A673 (cell line): ENCODE measurements at regions not wholly inside any gene's neighbourhood (a gene's known extent, or its start where the extent isn't known, plus 50 kb on each side); places are given as distances from the start of the nearest gene placed in this dataset.

Experiments used
- BruUV-seq: library from RNA; stranded (reverse); fragments of 400-500 nt; replicated peaks from 2 replicates; lab custom pipeline; 2021; lab: Mats Ljungman, UMichigan
- CTCF ChIA-PET: fragments of 300-600 bp; sonication (Branson Sonifier 250); formaldehyde crosslinking; loops from one replicate; lab custom pipeline; 2022; ENCODE audit warnings: antibody characterized with exemption; lab: Charles Lee
- POLR2A ChIA-PET: fragments of 300-600 bp; sonication (Branson Sonifier 250); formaldehyde crosslinking; loops from one replicate; lab custom pipeline; 2022; ENCODE audit warnings: antibody characterized with exemption; ENCODE audit not compliant: low non-redundant PET; lab: Charles Lee
- DNase-seq: peaks from one replicate; pipeline ENCODE4 v3.0.0-alpha.2; 2015; ENCODE audit warnings: low spot score
- H3K27ac ChIP-seq: fragments of 200-600 bp; sonication (generic); 2 replicates; pipeline ENCODE4 v1.5.1; 2016; ENCODE audit warnings: mixed run types, low read depth, mild to moderate bottlenecking, mixed read lengths, antibody characterized with exemption, low read length; ENCODE audit not compliant: poor library complexity, severe bottlenecking
- H3K27me3 ChIP-seq: fragments of 200-600 bp; sonication (generic); replicated peaks from 2 replicates; pipeline ENCODE4 v1.6.1; 2017; ENCODE audit warnings: mixed run types, low read depth, mild to moderate bottlenecking, mixed read lengths, antibody characterized with exemption, low read length; ENCODE audit not compliant: insufficient read depth, poor library complexity
- H3K36me3 ChIP-seq: fragments of 200-600 bp; sonication (generic); 2 replicates; pipeline ENCODE4 v1.6.1; 2016; ENCODE audit warnings: mixed run types, mild to moderate bottlenecking, mixed read lengths, antibody characterized with exemption, low read length; ENCODE audit not compliant: insufficient read depth, poor library complexity, severe bottlenecking
- H3K4me1 ChIP-seq: fragments of 200-600 bp; sonication (generic); 2 replicates; pipeline ENCODE4 v1.6.1; 2017; ENCODE audit warnings: mixed run types, mild to moderate bottlenecking, mixed read lengths, antibody characterized with exemption, low read length; ENCODE audit not compliant: insufficient read depth, poor library complexity, severe bottlenecking
- H3K4me3 ChIP-seq: fragments of 200-600 bp; sonication (generic); 2 replicates; pipeline ENCODE4 v1.5.1; 2016; ENCODE audit warnings: low read depth, mixed run types, mild to moderate bottlenecking, mixed read lengths, low read length; ENCODE audit not compliant: poor library complexity, severe bottlenecking
- H3K9me3 ChIP-seq: fragments of 200-600 bp; sonication (generic); 2 replicates; pipeline ENCODE4 v1.6.1; 2016; ENCODE audit warnings: mixed run types, low read depth, mild to moderate bottlenecking, mixed read lengths, antibody characterized with exemption, low read length; ENCODE audit not compliant: poor library complexity, severe bottlenecking
- CTCF ChIP-seq: fragments of 300-800, 200-600 bp; sonication (generic); conservative IDR thresholded peaks from 2 replicates; pipeline ENCODE4 v1.5.1; 2017; ENCODE audit warnings: low read depth, mild to moderate bottlenecking, antibody characterized with exemption, low read length, moderate library complexity, mixed read lengths
- EZH2 ChIP-seq: fragments of 200-600 bp; sonication (generic); IDR thresholded peaks from 2 replicates; pipeline ENCODE4 v1.6.1; 2017; ENCODE audit warnings: borderline replicate concordance, low read depth, mild to moderate bottlenecking, mixed read lengths, antibody characterized with exemption, low read length; ENCODE audit not compliant: poor library complexity, severe bottlenecking
- intact Hi-C: fragments of 100-400 bp; cut with micrococcal nuclease; formaldehyde crosslinking; loops from one replicate; pipeline ENCODE4 v1.10.0; 2022; ENCODE audit not compliant: unreplicated experiment

DNA sequence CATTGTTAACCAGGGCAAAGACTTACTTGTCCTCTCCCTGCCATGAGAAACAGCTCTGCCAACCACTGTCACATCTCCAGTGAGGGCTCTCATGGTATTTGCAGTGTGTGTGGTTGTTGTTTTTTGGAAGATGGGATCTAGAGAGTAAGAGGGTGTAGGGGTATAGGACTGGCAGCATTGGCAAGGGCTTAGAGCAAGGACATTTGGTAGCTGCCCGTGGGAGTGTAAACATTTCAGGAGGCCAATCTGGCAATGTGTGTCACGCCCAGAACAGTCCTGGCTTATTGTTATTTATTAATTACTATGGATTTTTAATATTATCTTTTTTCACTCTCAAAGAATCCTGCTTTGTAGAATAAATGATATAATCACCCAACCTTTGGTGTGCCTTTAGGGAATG, 90.5 kb downstream of the TMEM17 start:
- CTCF ChIA-PET = no interaction called here
- BruUV-seq = no TSS peak

DNA sequence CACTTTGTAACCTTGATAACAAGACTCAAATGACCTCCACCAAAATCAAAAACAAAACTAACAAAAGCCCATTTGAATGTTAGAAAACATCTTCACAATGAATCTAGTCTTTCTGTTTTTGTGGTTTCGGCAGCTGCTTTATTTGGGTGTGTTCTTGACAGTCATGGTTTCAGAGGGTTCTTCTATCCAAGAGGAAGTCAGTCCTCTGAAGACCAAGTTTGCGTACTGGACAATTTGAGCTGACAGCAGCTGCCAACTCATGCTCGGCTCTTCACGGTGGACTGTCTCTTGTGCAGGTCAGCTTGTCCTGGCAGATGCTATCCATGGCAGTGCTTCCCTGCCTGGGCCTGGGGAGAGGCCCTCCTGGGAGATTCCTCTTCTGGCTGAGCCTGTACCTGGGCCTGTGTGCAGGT, 91.0 kb downstream of the TMEM17 start:
- Histone ChIP-seq H3K4me3 (no peak overlapping the region), H3K27me3 (no peaks in the 10 kb centered on the region), H3K4me1 (no peaks in the 10 kb centered on the region), H3K9me3 (no peaks in the 10 kb centered on the region), H3K27ac (no peak overlapping the region), H3K36me3 (no peaks in the 10 kb centered on the region)
- BruUV-seq = no TSS peak
- CTCF ChIA-PET = no interaction called here
- DNase-seq = no peak
- POLR2A ChIA-PET = no interaction called here
- TF ChIP-seq CTCF (no peak), EZH2 (no peak)
- intact Hi-C loops = loop anchor here (10.0 kb wide), 1 partner anchor 220 kb away; the partner anchor contains the start of gene B3GNT2

More for the DNA sequence above, 90.5 kb downstream of the TMEM17 start:
- no peak for TF ChIP-seq EZH2
- no peak for TF ChIP-seq CTCF
- intact Hi-C loops = loop anchor here (10.0 kb wide), 1 partner anchor 221 kb away; the partner anchor contains the start of gene B3GNT2
- Histone ChIP-seq H3K4me3 (no peak overlapping the region), H3K27ac (no peak overlapping the region), H3K9me3 (no peaks in the 10 kb centered on the region), H3K4me1 (no peaks in the 10 kb centered on the region), H3K27me3 (no peaks in the 10 kb centered on the region), H3K36me3 (no peaks in the 10 kb centered on the region)
- DNase-seq = no peak
- POLR2A ChIA-PET = no interaction called here

- ChIA-PET CTCF (no interaction called here), POLR2A (no interaction called here)
- DNase-seq = no peak
- TF ChIP-seq CTCF (no peak), EZH2 (no peak)
- H3K9me3 ChIP-seq = no peaks in the 10 kb centered on the region
- no peak overlapping the region for H3K27ac ChIP-seq
- H3K4me3 ChIP-seq = no peak overlapping the region
- H3K4me1 ChIP-seq = no peaks in the 10 kb centered on the region
- H3K36me3 ChIP-seq = no peaks in the 10 kb centered on the region
- intact Hi-C loops = loop anchor here (2.0 to 10.0 kb wide), 2 partner anchors 218 to 494 kb away; partner anchors contain the start of gene B3GNT2
- BruUV-seq = no TSS peak
- H3K27me3 ChIP-seq = no peaks in the 10 kb centered on the region
Observed at GRCh38 chr2:62413116-62413663, 92.8 kb downstream of the TMEM17 start.
